Right lobe of liver (tissue), 4 donors: ENCODE measurements at regions not wholly inside any gene's neighbourhood (a gene's known extent, or its start where the extent isn't known, plus 50 kb on each side); places are given as distances from the start of the nearest gene placed in this dataset.

ENCODE experiments used
- CTCF ChIP-seq, 4 donors: fragments of 200-600 bp in 3 of 4; fragments of 450-650 bp in 1 of 4; IDR thresholded peaks; one replicate each; pipeline versions ENCODE4 v1.5.1 to v1.8.0; 2016 to 2022; ENCODE audit warnings: antibody characterized with exemption in 4 of 4, mild to moderate bottlenecking in 2 of 4
- POLR2A ChIP-seq: fragments of 450-650 bp; IDR thresholded peaks from one replicate; pipeline ENCODE4 v1.6.1; 2017; ENCODE audit warnings: antibody characterized with exemption, mild to moderate bottlenecking
- donor health status: DM: no; HTN: no; CAD: no.
- donor health status: DM: no; HTN: no; CAD: no.
- donor health status: DM: no; HTN: yes; CAD: no.

GRCh38 chr4:63232058-63232457 lies 1177.2 kb downstream of the TECRL start:
- TF ChIP-seq CTCF (IDR thresholded peaks at IDR 0.05) (no peak), POLR2A (no peak)
